H9 (cell line): ENCODE measurements at regions not wholly inside any gene's neighbourhood (a gene's known extent, or its start where the extent isn't known, plus 50 kb on each side); places are given as distances from the start of the nearest gene placed in this dataset.

Experiments
- DNase-seq: peaks from one replicate; pipeline ENCODE4 v3.0.0-alpha.2; 2017
- H2AFZ ChIP-seq: one replicate; pipeline ENCODE4 v1.6.1; 2013; ENCODE audit warnings: mild to moderate bottlenecking, low read length, control low read depth, moderate library complexity
- H2AK5ac ChIP-seq: 2 replicates; pipeline ENCODE4 v1.6.1; 2013; ENCODE audit warnings: low read length, control low read depth, mixed read lengths; ENCODE audit not compliant: insufficient read length
- H2BK120ac ChIP-seq: one replicate; pipeline ENCODE4 v1.6.1; 2013; ENCODE audit warnings: low read depth, mild to moderate bottlenecking, low read length, control low read depth, inconsistent platforms; ENCODE audit not compliant: poor library complexity, severe bottlenecking
- H2BK12ac ChIP-seq: 2 replicates; pipeline ENCODE4 v1.6.1; 2013; ENCODE audit warnings: low read length, control low read depth, mixed read lengths, low read depth; ENCODE audit not compliant: insufficient read length
- H2BK15ac ChIP-seq: 2 replicates; pipeline ENCODE4 v1.6.1; 2013; ENCODE audit warnings: low read depth, low read length, control low read depth
- H2BK20ac ChIP-seq: one replicate; pipeline ENCODE4 v1.6.1; 2013; ENCODE audit warnings: low read depth, mild to moderate bottlenecking, low read length, control low read depth, inconsistent platforms; ENCODE audit not compliant: poor library complexity, severe bottlenecking
- H2BK5ac ChIP-seq: 2 replicates; pipeline ENCODE4 v1.6.1; 2013; ENCODE audit warnings: low read length, control low read depth, mixed read lengths; ENCODE audit not compliant: insufficient read length
- H3K14ac ChIP-seq: 2 replicates; pipeline ENCODE4 v1.6.1; 2013; ENCODE audit warnings: low read length, control low read depth; ENCODE audit not compliant: insufficient read depth
- H3K18ac ChIP-seq: 2 replicates; pipeline ENCODE4 v1.6.1; 2013; ENCODE audit warnings: low read depth, mild to moderate bottlenecking, mixed read lengths, low read length, control low read depth; ENCODE audit not compliant: insufficient read length
- H3K23ac ChIP-seq: 2 replicates; pipeline ENCODE4 v1.6.1; 2013; ENCODE audit warnings: low read length, control low read depth, mixed read lengths, low read depth; ENCODE audit not compliant: insufficient read length
- H3K23me2 ChIP-seq: 2 replicates; pipeline ENCODE4 v1.6.1; 2013; ENCODE audit warnings: low read depth, mild to moderate bottlenecking, mixed read lengths, low read length, control low read depth; ENCODE audit not compliant: insufficient read length, poor library complexity, severe bottlenecking
- H3K27ac ChIP-seq: 2 replicates; pipeline ENCODE4 v1.5.1; 2013; ENCODE audit warnings: low read length, control low read depth, mixed read lengths, low read depth; ENCODE audit not compliant: insufficient read length
- H3K27me3 ChIP-seq: 2 replicates; pipeline ENCODE4 v1.6.1; 2013; ENCODE audit warnings: low read length, control low read depth, inconsistent platforms; ENCODE audit not compliant: insufficient read depth
- H3K4ac ChIP-seq: 2 replicates; pipeline ENCODE4 v1.6.1; 2013; ENCODE audit warnings: low read depth, mild to moderate bottlenecking, control low read depth, inconsistent platforms, low read length, moderate library complexity
- H3K4me1 ChIP-seq: 2 replicates; pipeline ENCODE4 v1.6.1; 2013; ENCODE audit warnings: low read length, control low read depth, inconsistent platforms; ENCODE audit not compliant: insufficient read depth
- H3K4me2 ChIP-seq: 2 replicates; pipeline ENCODE4 v1.6.1; 2013; ENCODE audit warnings: low read length, control low read depth, mixed read lengths; ENCODE audit not compliant: insufficient read length, insufficient read depth
- H3K56ac ChIP-seq: 2 replicates; pipeline ENCODE4 v1.6.1; 2013; ENCODE audit warnings: low read depth, mild to moderate bottlenecking, mixed read lengths, low read length, control low read depth; ENCODE audit not compliant: insufficient read length
- H3K79me1 ChIP-seq: 2 replicates; pipeline ENCODE4 v1.6.1; 2013; ENCODE audit warnings: low read depth, mild to moderate bottlenecking, moderate library complexity, low read length, control low read depth, inconsistent platforms; ENCODE audit not compliant: insufficient read depth, poor library complexity, severe bottlenecking
- H3K79me2 ChIP-seq: 2 replicates; pipeline ENCODE4 v1.6.1; 2013; ENCODE audit warnings: low read length, control low read depth, inconsistent platforms; ENCODE audit not compliant: insufficient read depth
- H3K9ac ChIP-seq: 2 replicates; pipeline ENCODE4 v1.6.1; 2013; ENCODE audit warnings: low read length, control low read depth, mixed read lengths; ENCODE audit not compliant: insufficient read length; ENCODE audit errors: extremely low read depth
- H3K9me3 ChIP-seq: one replicate; pipeline ENCODE4 v1.6.1; 2013; ENCODE audit warnings: low read depth, low read length, inconsistent platforms; ENCODE audit not compliant: control insufficient read depth
- H3T11ph ChIP-seq: one replicate; pipeline ENCODE4 v1.6.1; 2013; ENCODE audit warnings: mild to moderate bottlenecking, low read length, control low read depth, inconsistent platforms
- H4K20me1 ChIP-seq: one replicate; pipeline ENCODE4 v1.6.1; 2013; ENCODE audit not compliant: control insufficient read depth, insufficient read length, insufficient read depth
- H4K5ac ChIP-seq: 2 replicates; pipeline ENCODE4 v1.6.1; 2013; ENCODE audit warnings: low read depth, mild to moderate bottlenecking, mixed read lengths, low read length, control low read depth; ENCODE audit not compliant: insufficient read length
- H4K8ac ChIP-seq: replicated peaks from 2 replicates; pipeline ENCODE4 v1.6.1; 2013; ENCODE audit warnings: low read length, control low read depth, mixed read lengths, low read depth; ENCODE audit not compliant: insufficient read length
- H4K91ac ChIP-seq: 2 replicates; pipeline ENCODE4 v1.6.1; 2013; ENCODE audit warnings: low read depth, mild to moderate bottlenecking, moderate library complexity, mixed read lengths, low read length, control low read depth; ENCODE audit not compliant: insufficient read length
- H3K27ac Mint-ChIP-seq, 3 experiments: 2 replicates in 2 of 3; 3 replicates in 1 of 3; pipeline ENCODE4 v1.8.0; 2020 to 2021; ENCODE audit warnings: mixed read lengths in 3 of 3, mild to moderate bottlenecking in 1 of 3, moderate library complexity in 1 of 3
- H3K27me3 Mint-ChIP-seq: 2 replicates; pipeline ENCODE4 v1.8.0; 2021; ENCODE audit warnings: low read depth, mild to moderate bottlenecking, moderate library complexity, mixed read lengths
- H3K36me3 Mint-ChIP-seq, 3 experiments: 2 replicates in 2 of 3; 3 replicates in 1 of 3; pipeline ENCODE4 v1.8.0; 2020 to 2021; ENCODE audit warnings: low read depth in 3 of 3, mixed read lengths in 3 of 3; ENCODE audit not compliant: insufficient read depth in 1 of 3
- H3K4me1 Mint-ChIP-seq, 2 experiments: 2 replicates each; pipeline ENCODE4 v1.8.0; 2020; ENCODE audit warnings: mixed read lengths in 2 of 2
- H3K4me3 Mint-ChIP-seq, 2 experiments: 2 replicates in 1 of 2; 3 replicates in 1 of 2; pipeline ENCODE4 v1.8.0; 2020 to 2021; ENCODE audit warnings: mild to moderate bottlenecking in 2 of 2, mixed read lengths in 2 of 2, moderate library complexity in 1 of 2
- H3K9me3 Mint-ChIP-seq, 2 experiments: 2 replicates in 1 of 2; 3 replicates in 1 of 2; pipeline ENCODE4 v1.8.0; 2020; ENCODE audit warnings: mild to moderate bottlenecking in 2 of 2, mixed read lengths in 2 of 2, moderate library complexity in 1 of 2
- CTCF ChIP-seq: fragments of 200-600 bp; sonication (generic); conservative IDR thresholded peaks from 3 replicates; pipeline ENCODE4 v1.8.0; 2021; ENCODE audit warnings: antibody characterized with exemption, mild to moderate bottlenecking

- Mint-ChIP-seq H3K27ac (no peak overlapping the region), H3K4me1 (peaks cover 0 to 3% of the 10 kb centered on the region in 2 experiments; a peak in 1 of 4 replicates), H3K36me3 (peaks cover 2 to 20% (median 14%) of the 10 kb centered on the region in 3 experiments; a peak in 6 of 7 replicates), H3K4me3 (no peak overlapping the region), H3K9me3 (peaks cover 4 to 41% of the 10 kb centered on the region in 2 experiments; a peak in 4 of 5 replicates), H3K27me3 (no peaks in the 10 kb centered on the region)
- Histone ChIP-seq H2AK5ac (no peak overlapping the region), H3K79me2 (no peaks in the 10 kb centered on the region), H4K5ac (no peak overlapping the region), H3K18ac (no peak overlapping the region), H3K23me2 (no peaks in the 10 kb centered on the region), H3K23ac (no peak overlapping the region), H2BK15ac (no peak overlapping the region), H3K27me3 (no peaks in the 10 kb centered on the region), H3K4me1 (no peaks in the 10 kb centered on the region), H4K91ac (no peak overlapping the region), H4K8ac (no peak overlapping the region), H2BK12ac (no peak overlapping the region), H2BK20ac (no peak overlapping the region), H2BK5ac (no peak overlapping the region), H3K79me1 (no peaks in the 10 kb centered on the region), H2BK120ac (no peak overlapping the region), H3K56ac (no peak overlapping the region), H2AFZ (no peak overlapping the region), H3K27ac (no peak overlapping the region), H3K14ac (no peak overlapping the region), H3K9me3 (no peaks in the 10 kb centered on the region), H3K4ac (no peak overlapping the region), H3T11ph (no peak overlapping the region), H3K4me2 (no peak overlapping the region), H3K9ac (no peak overlapping the region), H4K20me1 (no peaks in the 10 kb centered on the region)
- TF ChIP-seq CTCF: no peak
- no peak for DNase-seq
Measured at GRCh38 chrX:42902513-42902912, 124.5 kb upstream of the PPP1R2C start.
